ENCODE measurements at regions not wholly inside any gene's neighbourhood (a gene's known extent, or its start where the extent isn't known, plus 50 kb on each side); places are given as distances from the start of the nearest gene placed in this dataset.

DNA sequence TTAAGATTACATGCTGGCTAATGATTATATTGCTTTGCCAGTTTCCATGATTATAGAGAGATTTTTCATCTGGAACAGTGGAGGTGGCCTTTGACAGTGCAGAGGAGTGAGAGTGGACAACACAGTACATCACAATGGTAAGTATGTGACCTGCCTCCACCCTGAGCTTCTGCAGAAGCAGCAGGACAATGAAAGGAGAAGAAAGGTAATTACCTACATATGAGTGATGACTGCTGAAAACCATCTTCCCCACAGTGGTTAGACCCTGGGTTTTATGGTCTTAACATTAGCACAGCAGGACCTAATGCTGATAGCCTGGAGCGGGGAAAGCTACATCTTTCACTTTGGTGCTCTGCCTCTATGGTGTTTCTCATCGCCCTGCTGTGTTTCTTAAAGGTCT is 454.7 kb upstream of the DDI1 start:
- Histone ChIP-seq H3K27ac (ENCODE audit: low read depth, low read length) (no peak overlapping the region), H3K79me2 (ENCODE audit: insufficient read depth, low read length) (no peaks in the 10 kb centered on the region), H3K36me3 (ENCODE audit: insufficient read depth, low read length) (no peaks in the 10 kb centered on the region), H3K4me1 (ENCODE audit: insufficient read depth, low read length) (no peaks in the 10 kb centered on the region), H2AFZ (ENCODE audit: low read length) (no peak overlapping the region), H3K4me2 (ENCODE audit: insufficient read depth, low read length) (no peak overlapping the region), H3K27me3 (ENCODE audit: insufficient read depth, low read length) (no peaks in the 10 kb centered on the region), H3K4me3 (ENCODE audit: insufficient read depth, low read length) (no peak overlapping the region), H3K9me3 (ENCODE audit: low read depth, low read length) (no peaks in the 10 kb centered on the region), H4K20me1 (ENCODE audit: insufficient read depth, low read length) (no peaks in the 10 kb centered on the region)
- TF ChIP-seq, protein P1, sequence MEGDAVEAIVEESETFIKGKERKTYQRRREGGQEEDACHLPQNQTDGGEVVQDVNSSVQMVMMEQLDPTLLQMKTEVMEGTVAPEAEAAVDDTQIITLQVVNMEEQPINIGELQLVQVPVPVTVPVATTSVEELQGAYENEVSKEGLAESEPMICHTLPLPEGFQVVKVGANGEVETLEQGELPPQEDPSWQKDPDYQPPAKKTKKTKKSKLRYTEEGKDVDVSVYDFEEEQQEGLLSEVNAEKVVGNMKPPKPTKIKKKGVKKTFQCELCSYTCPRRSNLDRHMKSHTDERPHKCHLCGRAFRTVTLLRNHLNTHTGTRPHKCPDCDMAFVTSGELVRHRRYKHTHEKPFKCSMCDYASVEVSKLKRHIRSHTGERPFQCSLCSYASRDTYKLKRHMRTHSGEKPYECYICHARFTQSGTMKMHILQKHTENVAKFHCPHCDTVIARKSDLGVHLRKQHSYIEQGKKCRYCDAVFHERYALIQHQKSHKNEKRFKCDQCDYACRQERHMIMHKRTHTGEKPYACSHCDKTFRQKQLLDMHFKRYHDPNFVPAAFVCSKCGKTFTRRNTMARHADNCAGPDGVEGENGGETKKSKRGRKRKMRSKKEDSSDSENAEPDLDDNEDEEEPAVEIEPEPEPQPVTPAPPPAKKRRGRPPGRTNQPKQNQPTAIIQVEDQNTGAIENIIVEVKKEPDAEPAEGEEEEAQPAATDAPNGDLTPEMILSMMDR (IDR thresholded peaks at IDR 0.05; ENCODE audit: extremely low read depth, low read depth, low read length) = no peak
- no peak for DNase-seq (ENCODE audit: insufficient read length, low spot score, missing footprints)

DNA sequence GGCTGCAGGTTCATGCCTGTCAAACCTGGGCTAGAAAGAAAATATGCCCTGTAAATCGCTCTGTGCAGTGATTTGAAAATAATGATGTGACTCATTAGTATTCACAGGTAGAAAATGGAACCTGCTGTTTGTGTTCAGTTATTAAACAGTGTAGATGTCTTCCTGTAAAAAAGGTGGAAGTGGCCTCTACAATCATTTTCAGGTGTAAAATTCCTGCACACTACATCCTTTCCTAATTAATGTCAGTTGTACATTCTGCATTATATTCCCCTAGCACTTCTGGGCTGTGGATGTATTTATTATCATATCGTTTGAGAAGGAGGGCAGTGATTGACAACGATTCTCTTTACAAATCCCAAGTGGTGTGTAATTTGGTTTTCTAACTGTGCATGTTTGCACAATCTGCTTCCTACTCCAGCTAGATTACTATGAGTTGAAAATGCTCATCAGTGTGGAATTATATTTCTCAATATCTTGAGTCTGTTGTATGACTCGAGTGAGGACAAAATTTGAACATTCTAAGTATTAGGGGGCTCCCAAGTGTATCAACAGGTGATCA is 454.0 kb upstream of the DDI1 start:
- Histone ChIP-seq H3K79me2 (ENCODE audit: insufficient read depth, low read length) (no peaks in the 10 kb centered on the region), H3K36me3 (ENCODE audit: insufficient read depth, low read length) (no peaks in the 10 kb centered on the region), H3K4me1 (ENCODE audit: insufficient read depth, low read length) (no peaks in the 10 kb centered on the region), H2AFZ (ENCODE audit: low read length) (no peak overlapping the region), H3K4me3 (ENCODE audit: insufficient read depth, low read length) (no peak overlapping the region), H4K20me1 (ENCODE audit: insufficient read depth, low read length) (no peaks in the 10 kb centered on the region), H3K9me3 (ENCODE audit: low read depth, low read length) (no peaks in the 10 kb centered on the region), H3K27ac (ENCODE audit: low read depth, low read length) (no peak overlapping the region), H3K4me2 (ENCODE audit: insufficient read depth, low read length) (no peak overlapping the region), H3K27me3 (ENCODE audit: insufficient read depth, low read length) (no peaks in the 10 kb centered on the region)
- TF ChIP-seq, protein P1 (IDR thresholded peaks at IDR 0.05; ENCODE audit: extremely low read depth, low read depth, low read length) = no peak
- DNase-seq (ENCODE audit: insufficient read length, low spot score, missing footprints) = no peak

DNA sequence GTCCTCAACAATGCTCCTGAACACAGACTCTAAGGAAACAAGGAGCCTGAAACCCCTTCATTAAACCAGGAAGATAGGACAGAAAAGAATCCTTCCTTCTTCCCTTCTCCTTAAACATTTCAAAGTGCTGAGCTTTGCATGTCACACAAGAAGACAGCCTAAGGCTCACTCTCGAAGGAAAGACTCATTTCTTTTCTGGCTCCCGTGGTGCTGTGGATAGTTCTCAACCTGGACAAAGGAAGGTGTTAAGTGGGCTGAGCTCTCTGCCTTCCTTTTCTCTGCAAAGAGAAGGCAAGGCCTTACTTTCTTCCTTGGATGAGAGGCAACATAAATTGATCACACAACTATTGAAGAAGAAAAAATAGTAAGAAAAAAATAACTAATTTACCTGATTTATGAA is 452.4 kb upstream of the DDI1 start:
- Histone ChIP-seq H3K79me2 (ENCODE audit: insufficient read depth, low read length) (no peaks in the 10 kb centered on the region), H3K36me3 (ENCODE audit: insufficient read depth, low read length) (no peaks in the 10 kb centered on the region), H3K9me3 (ENCODE audit: low read depth, low read length) (no peaks in the 10 kb centered on the region), H3K4me1 (ENCODE audit: insufficient read depth, low read length) (no peaks in the 10 kb centered on the region), H3K27ac (ENCODE audit: low read depth, low read length) (no peak overlapping the region), H4K20me1 (ENCODE audit: insufficient read depth, low read length) (no peaks in the 10 kb centered on the region), H3K4me2 (ENCODE audit: insufficient read depth, low read length) (no peak overlapping the region), H3K4me3 (ENCODE audit: insufficient read depth, low read length) (no peak overlapping the region), H2AFZ (ENCODE audit: low read length) (no peak overlapping the region), H3K27me3 (ENCODE audit: insufficient read depth, low read length) (no peaks in the 10 kb centered on the region)
- DNase-seq (ENCODE audit: insufficient read length, low spot score, missing footprints) = no peak
- TF ChIP-seq, protein P1 (IDR thresholded peaks at IDR 0.05; ENCODE audit: extremely low read depth, low read depth, low read length) = no peak

DNA sequence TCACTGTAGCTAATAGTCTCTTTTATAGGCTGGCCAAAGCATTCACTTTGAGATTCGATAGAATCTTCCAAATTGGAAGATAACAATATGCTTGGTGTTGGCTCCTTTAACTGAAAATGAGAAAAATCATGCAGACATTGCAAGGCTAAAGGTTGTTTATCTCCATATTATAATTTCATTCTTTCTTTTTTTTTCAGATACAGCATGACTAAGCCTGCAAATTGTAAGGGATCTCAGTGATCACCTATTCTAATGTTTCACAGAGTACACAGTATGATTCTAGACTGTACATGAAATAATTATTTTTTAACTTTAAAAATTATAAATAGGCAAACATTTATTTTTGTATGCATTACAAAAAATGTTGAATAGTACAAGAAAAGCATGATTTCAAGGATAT is 451.7 kb upstream of the DDI1 start:
- Histone ChIP-seq H2AFZ (ENCODE audit: low read length) (no peak overlapping the region), H4K20me1 (ENCODE audit: insufficient read depth, low read length) (no peaks in the 10 kb centered on the region), H3K79me2 (ENCODE audit: insufficient read depth, low read length) (no peaks in the 10 kb centered on the region), H3K4me2 (ENCODE audit: insufficient read depth, low read length) (no peak overlapping the region), H3K27ac (ENCODE audit: low read depth, low read length) (no peak overlapping the region), H3K4me3 (ENCODE audit: insufficient read depth, low read length) (no peak overlapping the region), H3K4me1 (ENCODE audit: insufficient read depth, low read length) (no peaks in the 10 kb centered on the region), H3K9me3 (ENCODE audit: low read depth, low read length) (no peaks in the 10 kb centered on the region), H3K27me3 (ENCODE audit: insufficient read depth, low read length) (no peaks in the 10 kb centered on the region), H3K36me3 (ENCODE audit: insufficient read depth, low read length) (no peaks in the 10 kb centered on the region)
- TF ChIP-seq, protein P1 (IDR thresholded peaks at IDR 0.05; ENCODE audit: extremely low read depth, low read depth, low read length) = no peak
- no peak for DNase-seq (ENCODE audit: insufficient read length, low spot score, missing footprints)
